ENCODE measurements at regions not wholly inside any gene's neighbourhood (a gene's known extent, or its start where the extent isn't known, plus 50 kb on each side); places are given as distances from the start of the nearest gene placed in this dataset.

DNA sequence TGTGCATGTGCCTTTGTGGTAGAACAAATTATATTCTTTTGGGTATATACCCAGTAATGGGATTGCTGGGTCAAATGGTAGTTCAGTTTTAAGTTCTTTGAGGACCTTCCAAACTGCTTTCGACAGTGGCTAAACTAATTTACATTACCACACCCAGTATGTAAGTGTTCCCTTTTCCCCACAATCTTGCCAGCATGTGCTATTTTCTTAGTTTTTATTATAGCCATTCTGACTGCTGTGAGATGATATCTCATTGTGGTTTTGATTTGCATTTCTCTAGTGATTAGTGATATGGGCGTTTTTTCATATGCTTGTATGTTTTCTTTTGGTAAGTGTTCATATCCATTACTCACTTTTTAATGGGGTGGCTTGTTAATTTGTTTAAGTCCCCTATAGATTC lies 251.6 kb upstream of the DEFB112 start:
- TF ChIP-seq, protein P1, sequence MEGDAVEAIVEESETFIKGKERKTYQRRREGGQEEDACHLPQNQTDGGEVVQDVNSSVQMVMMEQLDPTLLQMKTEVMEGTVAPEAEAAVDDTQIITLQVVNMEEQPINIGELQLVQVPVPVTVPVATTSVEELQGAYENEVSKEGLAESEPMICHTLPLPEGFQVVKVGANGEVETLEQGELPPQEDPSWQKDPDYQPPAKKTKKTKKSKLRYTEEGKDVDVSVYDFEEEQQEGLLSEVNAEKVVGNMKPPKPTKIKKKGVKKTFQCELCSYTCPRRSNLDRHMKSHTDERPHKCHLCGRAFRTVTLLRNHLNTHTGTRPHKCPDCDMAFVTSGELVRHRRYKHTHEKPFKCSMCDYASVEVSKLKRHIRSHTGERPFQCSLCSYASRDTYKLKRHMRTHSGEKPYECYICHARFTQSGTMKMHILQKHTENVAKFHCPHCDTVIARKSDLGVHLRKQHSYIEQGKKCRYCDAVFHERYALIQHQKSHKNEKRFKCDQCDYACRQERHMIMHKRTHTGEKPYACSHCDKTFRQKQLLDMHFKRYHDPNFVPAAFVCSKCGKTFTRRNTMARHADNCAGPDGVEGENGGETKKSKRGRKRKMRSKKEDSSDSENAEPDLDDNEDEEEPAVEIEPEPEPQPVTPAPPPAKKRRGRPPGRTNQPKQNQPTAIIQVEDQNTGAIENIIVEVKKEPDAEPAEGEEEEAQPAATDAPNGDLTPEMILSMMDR (IDR thresholded peaks at IDR 0.05; ENCODE audit: extremely low read depth, missing control alignments) = no peak
- no peak for DNase-seq (ENCODE audit: low spot score)

DNA sequence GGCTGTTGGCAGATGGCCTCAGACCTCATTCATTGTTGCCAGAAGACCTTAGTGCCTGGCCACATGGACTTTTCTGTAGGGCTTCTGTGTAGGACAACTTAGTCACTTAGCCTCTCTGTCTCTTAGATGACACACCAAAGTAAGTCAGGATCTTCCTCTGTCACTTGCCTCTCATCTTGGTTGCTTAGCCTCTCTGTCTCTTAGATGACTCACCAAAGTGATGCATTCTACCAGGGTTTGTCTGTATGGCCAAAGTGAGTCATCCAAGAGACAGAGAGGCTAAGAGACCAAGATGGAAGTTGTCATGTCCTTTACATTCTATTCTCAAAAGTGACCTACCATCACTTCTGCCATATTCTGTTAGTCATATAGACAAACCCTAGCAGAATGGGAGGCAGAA lies 255.9 kb upstream of the DEFB112 start:
- TF ChIP-seq, protein P1 (IDR thresholded peaks at IDR 0.05; ENCODE audit: extremely low read depth, missing control alignments) = no peak
- no peak for DNase-seq (ENCODE audit: low spot score)

DNA sequence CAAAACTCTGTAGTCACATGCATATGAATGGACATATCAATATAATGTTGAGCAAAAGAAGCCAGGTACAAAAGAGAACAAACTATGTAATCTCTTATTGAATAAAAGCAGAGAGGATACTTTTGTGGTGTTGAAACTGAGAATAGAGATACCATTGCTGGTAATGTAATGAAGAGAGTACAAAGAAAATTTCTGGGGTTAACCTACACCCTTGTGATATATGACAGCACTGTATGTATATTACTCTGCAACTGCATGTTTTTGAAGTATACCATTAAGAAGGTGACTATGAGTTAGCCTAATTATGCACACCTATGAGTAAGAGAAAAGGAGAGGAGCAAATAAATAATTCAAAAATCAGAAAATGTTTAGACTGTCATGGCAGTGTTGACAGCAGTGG lies 268.8 kb upstream of the DEFB112 start:
- no peak for DNase-seq (ENCODE audit: low spot score)
- TF ChIP-seq, protein P1 (IDR thresholded peaks at IDR 0.05; ENCODE audit: extremely low read depth, missing control alignments) = no peak

DNA sequence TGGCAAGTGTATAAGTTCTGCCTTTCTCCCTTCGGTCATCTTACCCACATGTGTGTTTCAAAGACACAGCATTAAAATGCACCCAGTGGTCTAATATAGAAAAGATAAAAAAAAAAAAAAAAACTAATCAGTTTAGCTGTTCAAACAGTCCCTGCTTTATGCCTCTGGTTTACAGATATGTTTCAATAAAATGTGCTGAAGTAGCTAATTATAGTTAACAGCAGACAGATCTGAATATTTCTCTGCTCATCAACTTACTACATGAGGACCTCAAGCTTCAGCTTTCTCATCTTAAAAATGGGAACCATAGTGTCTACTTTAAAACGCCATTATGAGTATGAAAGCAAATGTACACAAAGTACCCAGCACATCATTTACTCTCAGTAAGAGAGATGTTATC lies 280.6 kb upstream of the DEFB112 start:
- no peak for DNase-seq (ENCODE audit: low spot score)
- TF ChIP-seq, protein P1 (IDR thresholded peaks at IDR 0.05; ENCODE audit: extremely low read depth, missing control alignments) = no peak

DNA sequence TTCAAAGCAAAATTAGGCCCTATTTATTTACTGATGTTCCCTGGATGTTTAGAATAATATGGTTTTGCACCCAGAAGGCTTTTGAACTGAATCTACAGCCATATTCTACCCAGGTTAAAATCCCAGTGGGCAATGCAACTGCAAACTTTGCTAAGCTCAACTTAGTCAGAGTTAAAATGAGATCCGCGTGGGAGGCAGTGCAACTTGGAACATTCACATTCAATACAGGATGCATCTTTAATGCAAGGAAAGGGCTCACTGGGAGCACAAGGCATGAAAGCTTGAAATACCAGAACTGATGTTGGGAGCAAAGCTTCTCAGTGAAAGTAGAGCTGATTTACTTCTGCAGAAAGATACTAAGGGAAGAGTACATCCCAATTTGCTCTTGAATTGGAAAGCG lies 281.2 kb upstream of the DEFB112 start:
- no peak for DNase-seq (ENCODE audit: low spot score)
- TF ChIP-seq, protein P1 (IDR thresholded peaks at IDR 0.05; ENCODE audit: extremely low read depth, missing control alignments) = no peak

DNA sequence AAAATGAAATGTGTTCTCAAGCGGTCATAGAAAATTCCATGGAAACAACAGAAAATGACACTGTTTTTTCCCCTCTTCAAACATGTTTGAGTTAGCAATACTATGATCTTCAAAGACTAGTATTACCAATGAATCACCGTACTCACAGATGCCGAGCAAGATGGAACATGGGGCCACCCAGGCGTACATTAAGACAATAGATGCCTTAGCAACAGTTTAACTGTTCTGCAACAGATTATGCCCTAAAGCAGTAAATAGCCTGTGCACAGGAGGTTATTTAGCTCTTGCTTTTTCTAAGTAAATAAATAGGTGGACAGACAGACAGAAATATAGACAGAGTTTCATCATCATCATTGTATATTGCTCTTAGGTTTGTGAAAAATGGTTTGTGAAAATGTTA lies 284.0 kb upstream of the DEFB112 start:
- DNase-seq (ENCODE audit: low spot score) = no peak
- TF ChIP-seq, protein P1 (IDR thresholded peaks at IDR 0.05; ENCODE audit: extremely low read depth, missing control alignments) = no peak

DNA sequence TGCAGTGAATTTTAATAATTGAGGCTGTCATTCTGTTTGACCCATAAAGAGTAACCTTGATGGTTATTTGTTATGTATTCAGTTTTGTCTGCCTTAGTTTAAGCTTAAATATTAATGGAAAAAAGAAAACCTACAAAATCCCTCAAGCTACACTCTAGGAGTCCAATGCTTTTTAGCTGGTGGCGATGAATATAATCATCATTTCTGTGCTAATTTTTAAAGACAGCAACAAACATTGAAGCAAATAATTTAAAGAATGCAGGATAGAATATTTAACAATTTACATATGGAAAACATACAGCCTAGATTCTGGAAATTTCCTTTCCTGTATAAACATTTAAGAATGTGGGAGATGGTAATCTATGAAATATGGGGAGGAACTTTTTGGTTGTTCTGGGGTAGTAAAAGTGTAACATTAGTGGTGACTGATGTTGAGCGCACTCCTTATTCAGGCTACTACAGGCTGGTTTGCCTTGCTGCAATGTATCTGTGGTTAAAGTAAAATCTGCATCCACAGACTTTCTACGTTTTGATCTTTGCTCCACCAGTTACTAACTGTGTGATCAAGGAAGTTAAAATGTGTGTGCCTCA lies 287.9 kb upstream of the DEFB112 start:
- TF ChIP-seq, protein P1 (IDR thresholded peaks at IDR 0.05; ENCODE audit: extremely low read depth, missing control alignments) = no peak
- DNase-seq (ENCODE audit: low spot score) = no peak
